NCI-H510A (cell line): ENCODE measurements at regions not wholly inside any gene's neighbourhood (a gene's known extent, or its start where the extent isn't known, plus 50 kb on each side); places are given as distances from the start of the nearest gene placed in this dataset.
"Not testable (repeated sequence)": the region's sequence is repeated elsewhere in the genome, so short reads cannot be mapped to it uniquely, and the experiment has no call there.

Source experiments
- DNase-seq: peaks from one replicate; lab custom pipeline; 2025; lab: John Stamatoyannopoulos, UW

DNA sequence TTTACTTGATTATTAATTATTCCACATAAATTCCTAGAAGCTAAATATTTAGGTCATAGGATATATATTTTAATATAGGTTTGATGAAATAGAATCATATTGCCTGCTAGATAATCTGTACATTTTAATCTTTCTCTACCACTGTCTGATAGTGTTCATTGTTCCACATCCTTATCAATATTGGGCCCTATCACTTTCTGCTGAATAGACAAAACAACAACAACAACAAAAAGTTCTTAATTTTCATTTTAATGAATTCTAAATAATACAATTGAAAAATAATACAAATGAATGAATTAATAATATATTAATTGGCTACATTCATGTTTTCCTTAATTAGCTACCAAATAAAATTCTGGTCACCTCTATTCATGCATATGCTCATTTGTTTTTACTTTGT, 1437.2 kb downstream of the LRFN5 start:
- no peak for DNase-seq

- DNase-seq: no peak
Observed at GRCh38 chr14:43042408-43042807, 1435.7 kb downstream of the LRFN5 start.

DNA sequence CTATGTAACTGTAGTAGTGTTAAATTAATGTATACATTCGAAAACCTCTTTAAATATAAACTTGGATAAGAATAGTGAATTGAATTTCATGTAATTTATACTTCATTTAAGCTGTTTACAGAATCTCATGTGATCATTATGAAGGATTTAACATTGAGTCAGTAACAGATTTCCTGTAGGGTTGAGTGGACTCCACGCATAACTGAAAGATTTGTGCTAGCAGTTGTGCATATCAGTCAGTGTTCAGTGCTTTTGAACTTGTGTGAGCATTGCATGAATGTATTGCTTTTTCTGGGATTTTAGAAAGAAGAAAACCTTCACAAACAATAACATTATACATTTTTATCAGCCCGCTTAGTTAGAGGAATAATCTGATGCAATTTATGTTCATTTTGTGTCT, 1435.3 kb downstream of the LRFN5 start:
- DNase-seq: no peak

GRCh38 chr14:43041207-43041606, 1434.5 kb downstream of the LRFN5 start:
- DNase-seq: no peak

DNA sequence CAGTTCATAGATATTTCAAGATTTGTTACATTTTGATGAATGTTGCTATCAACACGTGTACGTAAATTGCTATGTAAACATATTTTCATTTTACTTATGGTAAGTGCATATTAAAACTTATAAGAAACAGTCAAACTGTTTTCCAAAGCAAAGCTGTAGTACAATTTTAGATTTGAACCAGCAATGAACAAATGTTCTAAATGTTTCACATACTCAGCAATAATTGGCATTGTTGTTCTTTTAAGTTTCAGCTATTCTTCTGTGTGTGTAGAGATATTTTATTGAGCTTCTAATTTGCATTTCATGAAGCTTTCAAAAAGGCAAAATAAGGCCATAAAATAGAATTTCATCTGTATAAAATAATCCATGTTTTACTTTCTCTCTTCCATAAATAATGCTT, 1433.2 kb downstream of the LRFN5 start:
- no peak for DNase-seq

- no peak for DNase-seq
Observed at GRCh38 chr14:43031598-43031997, 1424.9 kb downstream of the LRFN5 start.

DNA sequence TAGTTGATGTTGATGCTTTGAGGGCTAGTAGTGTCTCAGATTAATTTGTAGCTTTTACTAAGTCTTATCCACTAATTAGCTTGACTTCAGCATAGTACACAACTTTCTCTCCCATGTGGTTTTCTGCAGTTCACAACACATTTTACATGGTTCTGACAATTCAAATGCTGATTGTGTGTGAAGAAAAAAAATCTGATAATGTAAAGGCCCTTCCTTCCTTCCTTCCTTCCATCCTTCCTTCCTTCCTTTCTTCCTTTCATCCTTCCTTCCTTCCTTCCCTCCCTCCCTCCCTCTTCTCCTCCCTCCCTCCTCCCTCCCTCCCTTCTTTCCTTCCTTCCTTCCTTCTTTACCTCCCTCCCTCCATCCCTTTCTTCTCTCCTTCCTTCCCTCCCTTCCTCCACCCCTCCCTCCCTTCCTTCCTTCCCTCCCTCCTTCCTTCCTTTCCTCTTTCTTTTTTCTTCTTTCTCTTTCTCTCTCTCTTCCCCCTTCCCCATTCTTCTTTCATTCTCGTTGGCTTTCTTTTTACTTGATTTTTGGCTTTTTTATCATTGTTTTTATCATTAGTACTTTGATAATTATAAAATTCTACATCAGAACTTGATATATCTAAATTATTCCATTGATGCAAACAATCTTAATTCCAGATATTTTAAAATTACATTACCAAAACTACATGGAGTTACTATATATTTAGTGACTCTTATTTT, 1415.6 kb downstream of the LRFN5 start:
- no peak for DNase-seq

GRCh38 chr14:43019826-43020225, 1413.2 kb downstream of the LRFN5 start:
- DNase-seq: no peak

- no peak for DNase-seq
Observed at GRCh38 chr14:43014338-43014737, 1407.7 kb downstream of the LRFN5 start.

DNA sequence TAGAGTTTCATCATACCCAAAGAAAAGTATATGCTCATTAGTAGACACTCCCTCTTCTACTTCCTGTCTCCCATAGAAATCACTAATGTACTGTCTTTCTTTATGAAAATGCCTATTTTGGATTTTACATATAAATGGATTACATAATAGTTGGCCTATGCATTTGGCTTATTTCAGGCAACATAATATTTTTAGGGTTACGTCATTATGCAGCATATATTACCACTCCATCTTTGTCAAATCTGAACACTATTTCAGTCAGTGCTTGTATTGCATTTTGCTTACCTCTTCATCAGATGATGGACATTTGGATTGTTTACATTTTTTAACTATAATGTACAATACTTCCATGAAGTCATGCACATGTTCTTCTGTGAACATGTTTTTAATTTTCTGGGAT, 1406.1 kb downstream of the LRFN5 start:
- no peak for DNase-seq

DNA sequence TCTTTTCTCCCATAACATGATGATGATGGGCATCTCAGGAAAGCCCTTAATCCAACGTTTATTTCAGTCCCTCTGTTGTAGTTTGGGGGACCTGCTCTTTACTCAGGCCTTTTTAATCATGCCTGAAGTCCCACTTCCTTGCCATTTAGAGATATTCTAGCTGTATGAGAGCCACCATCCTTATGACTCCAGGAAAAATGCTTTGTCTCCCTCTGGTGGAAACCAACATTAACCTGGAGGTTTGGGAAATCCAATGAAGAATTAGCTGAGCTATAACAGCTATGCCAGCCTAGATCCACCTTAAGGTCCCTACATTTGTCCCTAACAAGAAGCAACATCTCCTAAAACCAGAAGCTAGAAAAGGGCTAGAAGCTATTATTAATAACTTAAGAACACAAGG, 1399.1 kb downstream of the LRFN5 start:
- DNase-seq: no peak

GRCh38 chr14:43003845-43004244, 1397.2 kb downstream of the LRFN5 start:
- DNase-seq: no peak

DNA sequence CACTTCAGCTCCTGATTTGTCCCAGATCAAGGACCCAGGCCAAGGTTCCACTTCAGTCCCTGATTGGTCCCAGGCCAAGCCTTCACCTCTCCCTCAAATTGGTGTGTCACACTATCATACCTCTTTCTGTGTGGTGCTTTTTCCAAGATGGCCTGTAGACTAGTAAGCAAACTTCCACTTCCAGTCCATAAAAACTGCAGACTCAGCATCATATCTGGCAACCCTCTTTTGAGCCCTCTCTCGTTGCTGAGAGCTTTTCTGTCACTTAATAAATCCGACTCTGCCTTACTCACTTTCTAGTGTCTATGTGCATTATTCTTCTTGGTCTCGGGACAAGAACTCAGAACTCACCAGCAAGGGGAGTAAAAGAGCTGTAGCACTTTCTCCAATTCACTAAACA, 1395.1 kb downstream of the LRFN5 start:
- DNase-seq: no peak

- DNase-seq: no peak
Observed at GRCh38 chr14:42994051-42994736, 1387.5 kb downstream of the LRFN5 start.

DNA sequence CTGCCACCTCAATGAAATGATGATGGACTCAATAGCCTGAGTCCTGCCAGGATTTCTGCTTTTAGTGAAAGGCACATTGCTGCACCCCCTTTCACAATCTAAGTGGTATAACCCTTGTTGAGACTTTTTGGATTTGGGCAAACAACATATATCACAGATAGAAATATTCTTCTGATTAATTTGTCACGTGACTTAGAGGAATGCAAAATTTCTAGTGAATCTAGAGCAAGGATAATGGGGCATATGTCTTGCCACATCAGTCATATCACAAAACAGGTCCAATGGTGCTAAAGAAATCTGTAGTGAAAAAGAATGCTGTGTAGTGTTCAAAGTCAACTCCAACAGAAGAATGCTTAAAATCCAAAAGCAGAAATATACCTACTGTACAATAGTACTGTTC, 1386.3 kb downstream of the LRFN5 start:
- no peak for DNase-seq

- DNase-seq: no peak
Observed at GRCh38 chr14:42980419-42980818, 1373.7 kb downstream of the LRFN5 start.

- not testable (repeated sequence) for DNase-seq
Observed at GRCh38 chr14:42973171-42973570, 1366.5 kb downstream of the LRFN5 start.

GRCh38 chr14:42965512-42965911, 1358.8 kb downstream of the LRFN5 start:
- no peak for DNase-seq

GRCh38 chr14:42961509-42961908, 1354.8 kb downstream of the LRFN5 start:
- no peak for DNase-seq

GRCh38 chr14:42950363-42950762, 1343.7 kb downstream of the LRFN5 start:
- DNase-seq: no peak

DNA sequence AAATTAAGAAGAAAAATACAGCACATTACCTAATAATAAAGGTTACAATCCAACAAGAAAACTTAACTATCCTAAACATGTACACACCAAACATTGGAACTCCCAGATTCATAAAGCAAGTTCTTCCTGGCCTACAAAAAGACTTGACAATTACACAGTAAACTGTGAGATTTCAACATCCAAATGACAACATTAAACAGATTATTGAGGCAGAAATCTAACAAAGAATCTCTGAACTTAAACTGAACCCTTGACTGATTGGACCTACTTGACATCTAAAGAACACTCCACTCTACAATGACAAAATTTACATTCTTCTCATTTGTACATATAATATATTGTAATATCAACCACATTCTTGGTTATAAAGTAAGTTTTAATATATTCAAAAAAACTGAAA, 1341.3 kb downstream of the LRFN5 start:
- no peak for DNase-seq

GRCh38 chr14:42944284-42944683, 1337.6 kb downstream of the LRFN5 start:
- no peak for DNase-seq

- DNase-seq: no peak
Observed at GRCh38 chr14:42931308-42931707, 1324.6 kb downstream of the LRFN5 start.
